HL-60 (cell line): ENCODE measurements at regions not wholly inside any gene's neighbourhood (a gene's known extent, or its start where the extent isn't known, plus 50 kb on each side); places are given as distances from the start of the nearest gene placed in this dataset.
"Not testable (repeated sequence)": the region's sequence is repeated elsewhere in the genome, so short reads cannot be mapped to it uniquely, and the experiment has no call there.

Experiments
- DNase-seq, 2 experiments: peaks; one replicate each; pipeline ENCODE4 v3.0.0-alpha.2; 2010 to 2020; ENCODE audit warnings: low read depth in 1 of 2, low spot score in 1 of 2
- H3K27ac ChIP-seq: fragments of 250-450 bp; sonication (Bioruptor Pico); replicated peaks from 2 replicates; pipeline ENCODE4 v1.5.1; 2020; ENCODE audit warnings: mild to moderate bottlenecking, moderate library complexity
- H3K27me3 ChIP-seq: fragments of 250-450 bp; sonication (Bioruptor Pico); 2 replicates; pipeline ENCODE4 v1.5.1; 2021; ENCODE audit warnings: mild to moderate bottlenecking, moderate library complexity; ENCODE audit not compliant: insufficient read depth, poor library complexity, severe bottlenecking
- H3K4me3 ChIP-seq: replicated peaks from 2 replicates; pipeline ENCODE4 v1.5.1; 2011; ENCODE audit warnings: mild to moderate bottlenecking, control low read depth, low read length; ENCODE audit not compliant: insufficient read depth
- CTCF ChIP-seq: IDR thresholded peaks from one replicate; pipeline ENCODE4 v1.5.1; 2011; ENCODE audit warnings: low read length, control low read depth, inconsistent platforms; ENCODE audit not compliant: insufficient read depth
- GABPA ChIP-seq: IDR thresholded peaks from 2 replicates; pipeline ENCODE4 v1.6.1; 2012; ENCODE audit warnings: low read depth
- POLR2AphosphoS5 ChIP-seq: IDR thresholded peaks from 2 replicates; pipeline ENCODE4 v1.6.1; 2012; ENCODE audit warnings: low read depth
- REST ChIP-seq: IDR thresholded peaks from 2 replicates; pipeline ENCODE4 v1.6.1; 2012; ENCODE audit warnings: low read depth; ENCODE audit not compliant: insufficient replicate concordance
- SPI1 ChIP-seq: IDR thresholded peaks from 2 replicates; pipeline ENCODE4 v1.6.1; 2012; ENCODE audit warnings: low read depth, mild to moderate bottlenecking, borderline replicate concordance

- no peaks in the 10 kb centered on the region for H3K27me3 ChIP-seq
- no peak overlapping the region for H3K27ac ChIP-seq
- TF ChIP-seq SPI1 (no peak), REST (no peak), CTCF (no peak), POLR2AphosphoS5 (no peak), GABPA (no peak)
- DNase-seq: no peak
- H3K4me3 ChIP-seq: no peak overlapping the region
These were observed 407.2 kb downstream of the KCNRG start for GRCh38 chr13:50422181-50423148.

- H3K27ac ChIP-seq: no peak overlapping the region
These were observed 409.7 kb downstream of the KCNRG start for GRCh38 chr13:50424993-50425392.

GRCh38 chr13:50425772-50426171 is 410.5 kb downstream of the KCNRG start:
- DNase-seq: peak in 1 of 2 experiments; percentile 60
- Histone ChIP-seq H3K27ac (no peak overlapping the region; the same call in 1 of the 2 replicates), H3K27me3 (no peaks in the 10 kb centered on the region), H3K4me3 (no peak overlapping the region)
- no peak for TF ChIP-seq REST
- TF ChIP-seq SPI1: peak; percentile 33; the same call in 1 of the 2 replicates

More at GRCh38 chr13:50424993-50425392, 409.7 kb downstream of the KCNRG start:
- TF ChIP-seq REST: no peak
- Histone ChIP-seq H3K27me3 (no peaks in the 10 kb centered on the region), H3K4me3 (no peak overlapping the region)
- no peak for DNase-seq

GRCh38 chr13:50426927-50427326 is 411.7 kb downstream of the KCNRG start:
- TF ChIP-seq GABPA (no peak), REST (no peak), SPI1 (no peak), CTCF (no peak), POLR2AphosphoS5 (no peak)
- Histone ChIP-seq H3K27ac (no peak overlapping the region), H3K4me3 (no peak overlapping the region), H3K27me3 (no peaks in the 10 kb centered on the region)
- no peak for DNase-seq

- not testable (repeated sequence) for DNase-seq
These were observed 412.3 kb downstream of the KCNRG start for GRCh38 chr13:50427511-50427910.

More at GRCh38 chr13:50427511-50427910, 412.3 kb downstream of the KCNRG start:
- not testable (repeated sequence) for H3K27ac ChIP-seq, H3K27me3 ChIP-seq, H3K4me3 ChIP-seq
